ENCODE measurements at regions not wholly inside any gene's neighbourhood (a gene's known extent, or its start where the extent isn't known, plus 50 kb on each side); places are given as distances from the start of the nearest gene placed in this dataset.

GRCh38 chr4:82213485-82214417 is 160.0 kb downstream of the HNRNPD start:
- TF ChIP-seq, protein P1, sequence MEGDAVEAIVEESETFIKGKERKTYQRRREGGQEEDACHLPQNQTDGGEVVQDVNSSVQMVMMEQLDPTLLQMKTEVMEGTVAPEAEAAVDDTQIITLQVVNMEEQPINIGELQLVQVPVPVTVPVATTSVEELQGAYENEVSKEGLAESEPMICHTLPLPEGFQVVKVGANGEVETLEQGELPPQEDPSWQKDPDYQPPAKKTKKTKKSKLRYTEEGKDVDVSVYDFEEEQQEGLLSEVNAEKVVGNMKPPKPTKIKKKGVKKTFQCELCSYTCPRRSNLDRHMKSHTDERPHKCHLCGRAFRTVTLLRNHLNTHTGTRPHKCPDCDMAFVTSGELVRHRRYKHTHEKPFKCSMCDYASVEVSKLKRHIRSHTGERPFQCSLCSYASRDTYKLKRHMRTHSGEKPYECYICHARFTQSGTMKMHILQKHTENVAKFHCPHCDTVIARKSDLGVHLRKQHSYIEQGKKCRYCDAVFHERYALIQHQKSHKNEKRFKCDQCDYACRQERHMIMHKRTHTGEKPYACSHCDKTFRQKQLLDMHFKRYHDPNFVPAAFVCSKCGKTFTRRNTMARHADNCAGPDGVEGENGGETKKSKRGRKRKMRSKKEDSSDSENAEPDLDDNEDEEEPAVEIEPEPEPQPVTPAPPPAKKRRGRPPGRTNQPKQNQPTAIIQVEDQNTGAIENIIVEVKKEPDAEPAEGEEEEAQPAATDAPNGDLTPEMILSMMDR (IDR thresholded peaks at IDR 0.05; ENCODE audit: low read depth, low read length), result no peak
- DNase-seq, result no peak
- H3K4me3 ChIP-seq (ENCODE audit: low read depth, low read length), result no peak overlapping the region
- no peaks in the 10 kb centered on the region for H3K36me3 ChIP-seq
- H3K27me3 ChIP-seq, result no peaks in the 10 kb centered on the region
- H3K4me1 ChIP-seq, result no peaks in the 10 kb centered on the region
- H3K9me3 ChIP-seq, result no peaks in the 10 kb centered on the region

- TF ChIP-seq, protein P1 (IDR thresholded peaks at IDR 0.05; ENCODE audit: low read depth, low read length), result peak; percentile 87
- H3K27me3 ChIP-seq, result no peaks in the 10 kb centered on the region
- peak; percentile 68 for DNase-seq
- H3K4me3 ChIP-seq (ENCODE audit: low read depth, low read length), result no peak overlapping the region
- no peaks in the 10 kb centered on the region for H3K36me3 ChIP-seq
- no peaks in the 10 kb centered on the region for H3K9me3 ChIP-seq
- no peaks in the 10 kb centered on the region for H3K4me1 ChIP-seq
Observed at GRCh38 chr4:82201805-82202641, 171.8 kb downstream of the HNRNPD start.

DNA sequence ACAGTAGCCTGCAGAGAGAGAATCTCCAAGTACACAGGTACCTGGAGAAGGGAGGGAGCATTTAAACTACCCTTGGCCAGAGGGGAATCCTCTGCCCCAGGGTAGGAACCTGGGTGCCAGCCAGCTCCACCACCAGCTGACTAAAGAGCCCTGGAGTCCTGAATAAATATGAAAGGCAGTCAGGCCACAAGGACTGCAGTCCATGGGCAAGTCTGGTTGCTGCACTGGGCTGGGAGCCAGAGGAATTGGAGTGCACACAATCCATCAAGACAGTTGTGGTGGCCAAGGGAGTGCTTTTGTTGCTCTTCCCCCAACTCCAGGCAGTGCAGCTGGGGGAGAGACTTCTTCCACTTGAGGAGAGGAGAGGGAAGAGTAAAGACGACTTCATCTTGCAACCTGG is 172.5 kb downstream of the HNRNPD start:
- Histone ChIP-seq H3K9me3 (no peaks in the 10 kb centered on the region), H3K4me1 (no peaks in the 10 kb centered on the region), H3K36me3 (no peaks in the 10 kb centered on the region), H3K27me3 (no peaks in the 10 kb centered on the region), H3K4me3 (ENCODE audit: low read depth, low read length) (no peak overlapping the region)
- no peak for DNase-seq
- TF ChIP-seq, protein P1 (IDR thresholded peaks at IDR 0.05; ENCODE audit: low read depth, low read length), result no peak

DNA sequence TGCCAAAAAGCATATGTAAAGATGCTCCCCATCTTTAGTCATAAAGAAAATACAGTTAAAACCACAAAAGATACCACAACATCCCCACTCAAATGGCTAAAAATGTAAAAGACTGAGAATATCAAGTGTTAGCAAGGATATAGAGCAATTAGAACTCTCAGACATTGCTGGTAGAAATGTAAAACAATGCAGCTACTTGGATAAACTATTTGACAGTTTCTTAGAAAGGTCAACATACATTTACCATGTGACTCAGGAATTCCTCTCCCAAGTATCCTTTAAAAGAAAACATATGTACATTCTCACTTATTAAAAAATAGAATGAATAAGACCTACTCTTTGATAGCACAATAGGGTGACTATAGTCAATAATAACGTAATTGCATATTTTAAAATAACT is 173.7 kb downstream of the HNRNPD start:
- Histone ChIP-seq H3K9me3 (no peaks in the 10 kb centered on the region), H3K4me1 (no peaks in the 10 kb centered on the region), H3K27me3 (no peaks in the 10 kb centered on the region), H3K36me3 (no peaks in the 10 kb centered on the region), H3K4me3 (ENCODE audit: low read depth, low read length) (no peak overlapping the region)
- no peak for DNase-seq
- TF ChIP-seq, protein P1 (IDR thresholded peaks at IDR 0.05; ENCODE audit: low read depth, low read length), result no peak

GRCh38 chr4:82194329-82194728 is 179.5 kb downstream of the HNRNPD start:
- TF ChIP-seq, protein P1 (IDR thresholded peaks at IDR 0.05; ENCODE audit: low read depth, low read length), result no peak
- no peak for DNase-seq
- no peak overlapping the region for H3K4me3 ChIP-seq (ENCODE audit: low read depth, low read length)
- no peaks in the 10 kb centered on the region for H3K27me3 ChIP-seq
- no peaks in the 10 kb centered on the region for H3K4me1 ChIP-seq
- H3K36me3 ChIP-seq, result no peaks in the 10 kb centered on the region
- H3K9me3 ChIP-seq, result no peaks in the 10 kb centered on the region

Data from BE2C (cell line).